Stimulated activated CD4-positive, alpha-beta T cell treated with anti-CD3 and anti-CD28 coated beads, Interleukin-12 subunit alpha, Interleukin-12 subunit beta, amount 100 ng/mL, for 48 hours (primary cell): ENCODE measurements at regions not wholly inside any gene's neighbourhood (a gene's known extent, or its start where the extent isn't known, plus 50 kb on each side); places are given as distances from the start of the nearest gene placed in this dataset.

Experiments used
- DNase-seq, 3 donors: peaks; one replicate each; pipeline ENCODE4 v3.0.0-alpha.2; 2020; ENCODE audit warnings: low read depth in 2 of 3, low spot score in 1 of 3

- no peak for DNase-seq
Observed at GRCh38 chr9:88789785-88790184, 201.5 kb upstream of the S1PR3 start.

DNA sequence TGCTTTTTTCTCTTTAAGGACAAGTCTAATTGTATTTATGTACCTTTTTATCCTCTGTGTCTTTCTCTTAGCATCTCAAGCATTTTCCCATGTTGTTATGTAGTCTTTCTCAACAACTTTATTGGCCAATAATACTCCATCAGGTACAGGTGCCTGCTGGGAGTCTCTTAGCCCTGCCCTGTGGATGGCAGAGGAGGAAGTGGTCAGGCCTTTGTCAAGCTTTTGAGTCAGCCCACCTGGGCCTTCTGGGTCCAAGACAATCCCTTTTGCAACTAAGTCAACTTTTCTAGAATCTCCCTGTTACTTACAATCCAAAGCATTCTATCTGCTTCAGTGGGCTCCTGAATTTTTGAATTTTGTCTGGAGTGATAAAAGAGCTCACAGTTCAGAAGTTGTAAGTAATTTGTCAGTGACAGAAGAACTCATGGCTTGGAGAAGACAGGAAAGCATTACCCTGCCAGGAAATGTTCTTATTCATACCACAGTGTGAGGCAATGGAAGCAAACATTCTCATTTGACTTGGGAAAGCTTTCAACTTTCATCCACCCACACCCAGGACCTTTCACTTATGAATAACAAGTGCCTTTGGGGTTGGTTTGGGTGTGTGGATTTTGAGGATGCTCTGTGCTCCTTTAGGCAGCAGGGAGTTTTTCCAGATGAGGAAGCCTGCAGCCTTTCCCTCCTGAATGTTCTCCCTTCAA is 200.0 kb upstream of the S1PR3 start:
- no peak for DNase-seq

DNA sequence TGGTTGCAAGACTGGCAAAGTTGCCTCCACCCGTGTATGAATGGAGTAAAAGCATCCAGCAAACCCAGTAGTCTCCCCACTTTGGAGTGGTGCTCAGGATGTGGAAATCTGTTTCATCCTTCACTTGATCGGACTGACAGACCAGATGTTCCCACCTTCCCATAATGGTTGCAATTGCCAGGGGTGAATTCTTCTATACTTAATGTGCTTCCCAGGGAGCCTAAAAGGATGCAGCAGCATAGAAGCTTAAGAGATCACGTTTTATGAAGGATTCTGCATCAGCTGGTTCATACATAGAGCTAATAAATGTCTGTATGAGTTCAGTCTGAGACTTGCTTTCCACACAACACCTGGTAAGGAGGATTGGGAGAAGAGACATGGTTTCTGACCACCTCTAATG is 198.8 kb upstream of the S1PR3 start:
- no peak for DNase-seq

GRCh38 chr9:88794100-88794499 is 197.2 kb upstream of the S1PR3 start:
- DNase-seq: no peak

DNA sequence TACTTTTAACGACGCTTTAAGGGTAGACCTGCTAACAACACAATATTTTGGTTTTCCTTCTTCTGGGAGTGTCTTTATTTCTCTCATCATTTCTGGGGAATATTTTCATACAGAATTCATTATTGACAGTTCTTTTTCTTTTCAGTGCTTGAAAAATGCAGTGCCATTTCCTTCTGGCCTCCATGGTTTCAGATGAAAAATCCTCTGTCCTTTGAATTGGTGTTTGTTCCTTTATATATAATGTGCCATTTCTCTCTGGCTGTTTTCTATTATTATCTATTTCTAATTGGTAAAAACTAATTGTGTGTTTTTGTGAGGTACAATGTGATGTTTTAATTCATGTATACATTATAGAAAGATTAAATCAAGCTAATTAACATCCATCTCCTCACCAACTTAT is 194.3 kb upstream of the S1PR3 start:
- no peak for DNase-seq

GRCh38 chr9:88798476-88798875 is 192.8 kb upstream of the S1PR3 start:
- no peak for DNase-seq

DNA sequence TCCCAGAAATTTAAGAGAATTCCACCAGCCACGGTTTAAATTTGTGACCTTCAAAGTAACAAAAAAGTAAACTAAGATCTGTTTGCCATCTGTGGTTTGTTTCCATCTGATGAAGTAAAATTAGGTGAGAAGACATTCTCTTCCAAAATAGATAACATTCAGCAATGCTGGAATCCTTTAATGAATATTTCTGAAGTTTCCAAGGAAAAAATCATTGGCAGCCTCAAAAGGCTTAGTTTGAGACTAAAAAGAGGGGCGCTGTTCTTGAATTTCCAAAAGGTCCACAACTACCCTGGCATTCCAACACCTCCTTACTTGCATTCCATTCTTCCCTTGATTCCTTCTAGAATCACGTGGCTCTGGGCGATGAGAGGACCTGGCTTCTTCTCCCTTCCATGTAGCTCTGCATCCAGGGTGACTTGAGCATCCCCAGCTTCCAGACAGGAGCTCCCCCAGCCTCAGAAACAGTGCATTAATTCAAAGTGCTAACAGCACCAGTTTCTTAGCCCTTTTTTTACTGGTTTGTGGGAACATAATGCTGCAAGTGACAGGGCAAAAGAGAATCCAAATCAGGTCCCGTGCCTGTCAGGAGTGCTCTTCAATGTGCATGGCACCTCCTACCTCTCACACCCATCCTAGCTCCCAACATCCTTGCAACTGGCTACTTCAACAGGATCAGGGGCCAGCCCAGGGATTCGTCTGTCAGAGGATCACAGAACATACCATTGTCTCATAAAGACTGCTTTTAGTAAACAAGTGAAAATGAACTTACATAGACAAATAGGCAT is 191.5 kb upstream of the S1PR3 start:
- DNase-seq: no peak

DNA sequence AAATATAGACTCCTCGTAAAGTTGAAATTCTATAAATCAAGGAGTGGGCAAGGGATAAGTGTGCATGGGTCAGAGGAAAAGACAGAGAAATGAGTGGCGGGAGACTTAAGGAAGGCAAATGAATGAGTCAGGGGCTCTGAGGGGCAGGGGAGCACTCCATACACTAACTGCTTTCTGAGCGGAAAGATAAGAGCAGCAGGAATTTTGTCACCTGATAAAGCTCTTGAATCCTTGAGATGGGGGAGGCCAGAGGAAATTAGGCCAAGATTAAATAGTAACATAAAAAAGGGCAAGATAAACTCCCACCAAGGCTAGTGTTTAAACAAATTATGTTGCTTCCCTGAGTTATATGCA is 191.0 kb upstream of the S1PR3 start:
- DNase-seq: no peak

- no peak for DNase-seq
Observed at GRCh38 chr9:88801214-88801796, 190.0 kb upstream of the S1PR3 start.

- DNase-seq: no peak
Observed at GRCh38 chr9:88802533-88802932, 188.7 kb upstream of the S1PR3 start.

DNA sequence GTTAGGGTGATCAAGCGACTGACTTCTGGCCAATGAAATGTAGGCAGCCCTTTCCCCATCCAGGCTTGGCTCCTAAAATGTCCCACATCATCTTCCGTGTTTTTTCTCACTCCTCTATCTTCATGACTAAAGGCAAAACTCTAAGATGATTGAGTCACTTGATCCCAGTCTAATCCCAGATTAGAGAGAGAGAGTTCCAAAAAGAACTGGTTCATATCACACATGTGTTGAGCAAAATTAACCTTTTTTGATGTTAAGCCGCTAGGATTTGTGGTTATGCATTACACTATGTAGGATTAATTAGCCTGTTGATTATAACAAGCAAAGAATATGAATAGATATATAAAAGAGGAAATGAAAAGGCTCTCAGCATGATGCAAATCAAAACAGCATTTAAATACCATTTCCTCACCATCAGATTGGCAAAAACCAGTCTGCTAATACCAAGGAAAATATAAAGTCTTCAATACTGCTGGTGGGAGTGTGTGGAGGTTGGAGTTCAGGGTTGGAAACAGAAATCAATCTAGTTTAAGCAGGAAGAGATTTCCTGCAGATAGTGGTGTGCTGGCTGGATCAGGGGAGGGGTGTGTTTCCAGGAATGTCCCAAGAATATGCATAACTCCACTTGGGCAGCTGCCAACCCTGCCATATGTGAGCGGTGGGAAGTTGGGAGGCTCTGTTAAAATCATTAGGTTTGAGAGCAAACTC is 187.6 kb upstream of the S1PR3 start:
- no peak for DNase-seq

GRCh38 chr9:88804254-88804596 is 187.0 kb upstream of the S1PR3 start:
- no peak for DNase-seq

GRCh38 chr9:88805217-88805943 is 185.9 kb upstream of the S1PR3 start:
- no peak for DNase-seq

DNA sequence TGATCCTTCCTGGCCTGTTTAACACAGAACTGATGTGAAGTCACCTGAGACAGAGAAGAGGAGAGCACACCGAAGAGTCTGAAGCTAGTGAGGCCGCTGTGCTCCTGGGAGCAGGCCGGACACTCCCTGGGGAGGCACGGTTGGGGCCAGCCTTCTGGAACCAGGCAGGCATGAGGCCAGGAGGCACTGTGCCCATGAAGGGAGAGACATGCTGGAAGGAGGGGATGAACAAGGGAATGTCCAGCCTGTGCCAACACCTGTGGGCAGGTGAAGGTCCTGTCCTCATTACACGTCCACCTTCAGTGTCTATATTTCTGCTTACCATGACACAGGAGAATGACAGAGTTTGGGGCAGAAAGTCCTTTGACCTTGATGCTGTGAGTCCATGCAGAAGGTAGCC is 183.8 kb upstream of the S1PR3 start:
- no peak for DNase-seq

DNA sequence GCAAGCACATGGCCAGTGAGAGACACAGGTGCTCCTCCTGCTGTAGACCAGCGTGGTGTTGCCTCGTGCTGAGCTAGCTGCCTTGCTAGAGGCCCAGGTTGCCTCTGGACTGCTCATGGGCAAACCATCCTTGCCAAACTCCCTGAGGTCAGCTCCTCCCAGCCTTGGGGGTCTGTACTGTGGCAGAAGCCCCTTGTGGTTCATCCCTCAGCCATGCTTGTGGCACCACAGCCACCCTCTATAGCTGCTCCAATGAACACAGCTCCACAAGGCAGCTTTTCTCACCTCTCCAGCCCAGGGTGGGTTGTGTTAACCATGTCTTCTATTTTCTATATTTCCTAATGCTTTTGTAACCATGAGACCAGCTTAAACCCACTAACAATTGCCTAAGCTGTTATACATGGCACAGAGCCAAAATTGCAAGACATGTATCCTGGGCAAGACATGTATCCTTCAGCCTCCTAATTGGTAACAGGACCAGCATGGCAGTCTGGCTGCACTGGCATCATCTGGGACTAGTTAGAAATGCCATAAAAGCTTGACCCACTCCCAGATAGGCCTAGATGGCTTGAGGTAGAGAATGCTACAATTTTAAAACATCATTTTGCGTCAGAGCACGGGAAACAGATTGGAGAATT is 183.1 kb upstream of the S1PR3 start:
- no peak for DNase-seq

DNA sequence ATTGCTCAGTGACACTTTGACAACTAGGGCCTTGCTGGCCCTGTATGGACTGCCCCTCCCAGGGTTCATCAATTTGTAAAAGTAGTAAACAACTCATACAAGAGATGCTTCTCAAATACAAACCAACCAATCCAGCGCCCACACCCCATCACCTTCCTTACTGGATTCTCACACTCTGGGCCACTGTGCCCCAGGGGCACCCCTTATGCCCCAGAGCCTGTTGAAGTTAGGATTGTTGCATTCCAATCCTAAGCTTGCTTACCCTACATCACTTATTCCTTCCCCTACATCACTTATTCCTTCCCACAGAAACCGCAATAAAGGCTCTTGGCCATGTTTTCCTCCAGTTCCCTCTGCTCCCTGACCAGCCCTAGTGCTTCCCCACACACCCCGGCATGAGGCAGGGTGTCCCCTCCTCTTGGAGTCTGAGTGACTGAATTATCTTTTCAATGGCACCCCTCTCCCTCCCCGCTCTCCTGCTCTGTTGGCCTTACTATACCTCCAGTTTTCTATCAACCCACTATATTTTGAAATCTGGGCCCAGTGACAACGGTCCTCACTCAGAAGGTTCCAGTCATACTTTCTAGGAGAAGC is 182.4 kb upstream of the S1PR3 start:
- DNase-seq: no peak

GRCh38 chr9:88809355-88810161 is 181.7 kb upstream of the S1PR3 start:
- no peak for DNase-seq

DNA sequence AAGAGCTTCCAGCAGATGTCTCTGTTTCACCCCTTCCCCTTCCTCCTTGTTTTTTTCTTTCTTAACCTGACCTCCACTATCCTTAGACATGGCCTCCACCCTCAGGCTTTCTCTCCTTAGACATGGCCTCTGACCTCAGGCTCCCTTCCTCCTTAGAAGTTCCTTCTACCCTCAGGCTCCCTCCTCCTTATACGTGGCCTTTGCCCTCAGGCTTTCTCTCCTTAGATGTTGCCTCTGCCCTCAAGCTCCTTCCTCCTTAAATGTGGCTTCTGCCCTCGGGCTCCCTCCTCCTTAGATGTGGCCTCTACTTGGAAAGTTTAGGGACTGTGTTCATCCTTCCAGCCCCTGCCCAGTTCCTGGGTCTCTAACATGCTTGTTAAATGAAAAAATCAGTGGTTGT is 180.4 kb upstream of the S1PR3 start:
- no peak for DNase-seq

DNA sequence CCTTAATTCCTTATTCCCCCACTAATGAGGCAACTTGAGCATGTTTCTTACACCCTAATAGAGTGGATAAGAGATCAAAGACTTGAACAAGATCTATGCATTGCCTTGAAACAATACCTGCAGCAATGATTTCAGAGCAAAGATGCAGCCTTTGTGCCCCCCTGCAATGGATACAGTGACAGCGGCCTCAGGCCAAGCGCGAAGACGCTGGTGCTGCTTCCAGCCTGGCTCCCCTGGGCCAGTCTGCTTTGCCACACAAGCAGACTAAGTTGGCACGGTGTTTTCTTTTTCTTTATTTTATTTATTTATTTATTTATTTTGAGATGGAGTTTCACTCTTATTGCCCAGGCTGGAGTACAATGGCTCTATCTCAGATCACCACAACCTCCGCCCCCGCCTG is 179.8 kb upstream of the S1PR3 start:
- no peak for DNase-seq
